SK-N-SH treated with all-trans-retinoic acid at 6 μM for 48 hours (cell line): ENCODE measurements at regions not wholly inside any gene's neighbourhood (a gene's known extent, or its start where the extent isn't known, plus 50 kb on each side); places are given as distances from the start of the nearest gene placed in this dataset.

Source experiments
- ATAC-seq: fragments of 200-7000 bp; cut with Tn5 transposase; 3 replicates; pipeline ENCODE4 v1.9.1; 2020; ENCODE audit warnings: mild to moderate bottlenecking, moderate library complexity
- BACH2 ChIP-seq: fragments of 250-450 bp; sonication (Bioruptor Pico); IDR thresholded peaks from 2 replicates; pipeline ENCODE4 v1.9.0; 2021; ENCODE audit warnings: mild to moderate bottlenecking, borderline replicate concordance
- CSDC2 ChIP-seq: fragments of 250-450 bp; sonication (Bioruptor Pico); IDR thresholded peaks from 2 replicates; pipeline ENCODE4 v1.5.0; 2020; ENCODE audit warnings: mild to moderate bottlenecking, moderate library complexity
- ESRRG ChIP-seq: fragments of 250-450 bp; sonication (Bioruptor Pico); IDR thresholded peaks from 2 replicates; pipeline ENCODE4 v1.6.1; 2021; ENCODE audit warnings: mild to moderate bottlenecking
- GLIS3 ChIP-seq: fragments of 250-450 bp; sonication (Bioruptor Pico); IDR thresholded peaks from 2 replicates; pipeline ENCODE4 v1.5.0; 2020; ENCODE audit warnings: mild to moderate bottlenecking, moderate library complexity
- ISL1 ChIP-seq: fragments of 250-450 bp; sonication (Bioruptor Pico); IDR thresholded peaks from 2 replicates; pipeline ENCODE4 v2.1.2; 2022; ENCODE audit warnings: mild to moderate bottlenecking, moderate library complexity
- OSR1 ChIP-seq: fragments of 250-450 bp; sonication (Bioruptor Pico); IDR thresholded peaks from 2 replicates; pipeline ENCODE4 v1.8.0; 2022; ENCODE audit warnings: moderate library complexity, mild to moderate bottlenecking, inconsistent platforms
- PPARA ChIP-seq: fragments of 250-450 bp; sonication (Bioruptor Pico); IDR thresholded peaks from 2 replicates; pipeline ENCODE4 v1.5.0; 2020; ENCODE audit warnings: mild to moderate bottlenecking, borderline replicate concordance
- RARB ChIP-seq: fragments of 250-450 bp; sonication (Bioruptor Pico); IDR thresholded peaks from 2 replicates; pipeline ENCODE4 v1.8.0; 2021; ENCODE audit warnings: mild to moderate bottlenecking, moderate library complexity
- SNAI2 ChIP-seq: fragments of 250-450 bp; sonication (Bioruptor Pico); IDR thresholded peaks from 2 replicates; pipeline ENCODE4 v1.5.0; 2020; ENCODE audit warnings: mild to moderate bottlenecking, moderate library complexity
- TCF4 ChIP-seq: fragments of 250-450 bp; sonication (Bioruptor Pico); IDR thresholded peaks from 2 replicates; pipeline ENCODE4 v1.8.0; 2021; ENCODE audit warnings: mild to moderate bottlenecking, moderate library complexity, borderline replicate concordance
- TOX ChIP-seq: fragments of 250-450 bp; sonication (Bioruptor Pico); IDR thresholded peaks from 2 replicates; pipeline ENCODE4 v1.8.0; 2021; ENCODE audit warnings: mild to moderate bottlenecking, moderate library complexity, borderline replicate concordance
- ZFP3 ChIP-seq: fragments of 250-450 bp; sonication (Bioruptor Pico); IDR thresholded peaks from 2 replicates; pipeline ENCODE4 v1.5.0; 2020; ENCODE audit warnings: mild to moderate bottlenecking, moderate library complexity
- ZFP30 ChIP-seq: fragments of 450-650 bp; formaldehyde crosslinking; IDR thresholded peaks from 2 replicates; pipeline ENCODE4 v1.5.0; 2022; ENCODE audit warnings: mild to moderate bottlenecking, moderate library complexity
- ZNF565 ChIP-seq: fragments of 450-650 bp; formaldehyde crosslinking; conservative IDR thresholded peaks from 2 replicates; pipeline ENCODE4 v1.5.0; 2020; ENCODE audit warnings: low read depth, mild to moderate bottlenecking, moderate library complexity
- ZNF70 ChIP-seq: fragments of 450-650 bp; formaldehyde crosslinking; IDR thresholded peaks from 2 replicates; pipeline ENCODE4 v1.5.0; 2020; ENCODE audit warnings: mild to moderate bottlenecking, moderate library complexity
- ZNF8 ChIP-seq: fragments of 450-650 bp; formaldehyde crosslinking; IDR thresholded peaks from 2 replicates; pipeline ENCODE4 v1.5.0; 2020; ENCODE audit warnings: mild to moderate bottlenecking, moderate library complexity
- TF ChIP-seq, protein P1 (sequence below): fragments of 250-450 bp; sonication (Bioruptor Pico); IDR thresholded peaks from 2 replicates; pipeline ENCODE4 v1.5.1; 2020; ENCODE audit warnings: low read depth, mild to moderate bottlenecking, moderate library complexity
- TF ChIP-seq, protein P2 (sequence below): fragments of 250-450 bp; sonication (Bioruptor Pico); IDR thresholded peaks from 2 replicates; pipeline ENCODE4 v1.5.1; 2021; ENCODE audit warnings: mild to moderate bottlenecking, moderate library complexity
- TF ChIP-seq, protein P3 (sequence below): fragments of 250-450 bp; sonication (Bioruptor Pico); IDR thresholded peaks from 2 replicates; pipeline ENCODE4 v1.5.0; 2020; ENCODE audit warnings: mild to moderate bottlenecking, moderate library complexity
- TF ChIP-seq, protein P4 (sequence below): fragments of 250-450 bp; sonication (Bioruptor Pico); IDR thresholded peaks from 2 replicates; pipeline ENCODE4 v1.8.0; 2020; ENCODE audit warnings: mild to moderate bottlenecking, moderate library complexity, borderline replicate concordance

DNA sequence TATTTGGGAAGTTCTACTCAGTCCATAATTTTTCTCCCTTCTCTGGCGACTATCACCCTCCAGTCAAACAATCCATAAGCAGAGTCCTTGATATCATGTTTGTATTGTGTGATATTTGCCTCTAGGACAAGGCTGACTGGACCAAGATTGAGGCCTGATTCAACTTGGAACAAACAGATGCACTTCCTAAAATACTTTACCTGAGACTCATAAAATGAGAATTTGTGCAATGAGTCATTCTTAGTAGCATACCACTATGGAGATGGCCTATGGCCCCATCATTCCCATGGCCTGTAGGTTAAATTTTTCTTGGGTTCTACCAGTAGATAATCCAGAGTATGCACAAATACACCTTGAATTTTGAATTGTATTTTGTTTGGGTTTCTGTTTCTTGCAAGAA lies 74.2 kb upstream of the DMD start:
- ATAC-seq: no peak
- TF ChIP-seq ZNF565 (no peak), ZFP3 (CRISPR knock-in tag) (no peak), TCF4 (CRISPR knock-in tag) (no peak), ZFP30 (CRISPR knock-in tag) (no peak), GLIS3 (CRISPR knock-in tag) (no peak), OSR1 (CRISPR knock-in tag) (no peak), CSDC2 (CRISPR knock-in tag) (no peak), ZNF70 (CRISPR knock-in tag) (no peak), ESRRG (CRISPR knock-in tag) (no peak), TOX (CRISPR knock-in tag) (no peak), RARB (CRISPR knock-in tag) (no peak), ZNF8 (no peak), BACH2 (no peak)
- TF ChIP-seq, protein P1, sequence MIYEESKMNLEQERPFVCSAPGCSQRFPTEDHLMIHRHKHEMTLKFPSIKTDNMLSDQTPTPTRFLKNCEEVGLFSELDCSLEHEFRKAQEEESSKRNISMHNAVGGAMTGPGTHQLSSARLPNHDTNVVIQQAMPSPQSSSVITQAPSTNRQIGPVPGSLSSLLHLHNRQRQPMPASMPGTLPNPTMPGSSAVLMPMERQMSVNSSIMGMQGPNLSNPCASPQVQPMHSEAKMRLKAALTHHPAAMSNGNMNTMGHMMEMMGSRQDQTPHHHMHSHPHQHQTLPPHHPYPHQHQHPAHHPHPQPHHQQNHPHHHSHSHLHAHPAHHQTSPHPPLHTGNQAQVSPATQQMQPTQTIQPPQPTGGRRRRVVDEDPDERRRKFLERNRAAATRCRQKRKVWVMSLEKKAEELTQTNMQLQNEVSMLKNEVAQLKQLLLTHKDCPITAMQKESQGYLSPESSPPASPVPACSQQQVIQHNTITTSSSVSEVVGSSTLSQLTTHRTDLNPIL (CRISPR knock-in tag): no peak
- TF ChIP-seq, protein P2, sequence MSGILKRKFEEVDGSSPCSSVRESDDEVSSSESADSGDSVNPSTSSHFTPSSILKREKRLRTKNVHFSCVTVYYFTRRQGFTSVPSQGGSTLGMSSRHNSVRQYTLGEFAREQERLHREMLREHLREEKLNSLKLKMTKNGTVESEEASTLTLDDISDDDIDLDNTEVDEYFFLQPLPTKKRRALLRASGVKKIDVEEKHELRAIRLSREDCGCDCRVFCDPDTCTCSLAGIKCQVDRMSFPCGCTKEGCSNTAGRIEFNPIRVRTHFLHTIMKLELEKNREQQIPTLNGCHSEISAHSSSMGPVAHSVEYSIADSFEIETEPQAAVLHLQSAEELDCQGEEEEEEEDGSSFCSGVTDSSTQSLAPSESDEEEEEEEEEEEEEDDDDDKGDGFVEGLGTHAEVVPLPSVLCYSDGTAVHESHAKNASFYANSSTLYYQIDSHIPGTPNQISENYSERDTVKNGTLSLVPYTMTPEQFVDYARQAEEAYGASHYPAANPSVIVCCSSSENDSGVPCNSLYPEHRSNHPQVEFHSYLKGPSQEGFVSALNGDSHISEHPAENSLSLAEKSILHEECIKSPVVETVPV (CRISPR knock-in tag): no peak
- TF ChIP-seq, protein P3, sequence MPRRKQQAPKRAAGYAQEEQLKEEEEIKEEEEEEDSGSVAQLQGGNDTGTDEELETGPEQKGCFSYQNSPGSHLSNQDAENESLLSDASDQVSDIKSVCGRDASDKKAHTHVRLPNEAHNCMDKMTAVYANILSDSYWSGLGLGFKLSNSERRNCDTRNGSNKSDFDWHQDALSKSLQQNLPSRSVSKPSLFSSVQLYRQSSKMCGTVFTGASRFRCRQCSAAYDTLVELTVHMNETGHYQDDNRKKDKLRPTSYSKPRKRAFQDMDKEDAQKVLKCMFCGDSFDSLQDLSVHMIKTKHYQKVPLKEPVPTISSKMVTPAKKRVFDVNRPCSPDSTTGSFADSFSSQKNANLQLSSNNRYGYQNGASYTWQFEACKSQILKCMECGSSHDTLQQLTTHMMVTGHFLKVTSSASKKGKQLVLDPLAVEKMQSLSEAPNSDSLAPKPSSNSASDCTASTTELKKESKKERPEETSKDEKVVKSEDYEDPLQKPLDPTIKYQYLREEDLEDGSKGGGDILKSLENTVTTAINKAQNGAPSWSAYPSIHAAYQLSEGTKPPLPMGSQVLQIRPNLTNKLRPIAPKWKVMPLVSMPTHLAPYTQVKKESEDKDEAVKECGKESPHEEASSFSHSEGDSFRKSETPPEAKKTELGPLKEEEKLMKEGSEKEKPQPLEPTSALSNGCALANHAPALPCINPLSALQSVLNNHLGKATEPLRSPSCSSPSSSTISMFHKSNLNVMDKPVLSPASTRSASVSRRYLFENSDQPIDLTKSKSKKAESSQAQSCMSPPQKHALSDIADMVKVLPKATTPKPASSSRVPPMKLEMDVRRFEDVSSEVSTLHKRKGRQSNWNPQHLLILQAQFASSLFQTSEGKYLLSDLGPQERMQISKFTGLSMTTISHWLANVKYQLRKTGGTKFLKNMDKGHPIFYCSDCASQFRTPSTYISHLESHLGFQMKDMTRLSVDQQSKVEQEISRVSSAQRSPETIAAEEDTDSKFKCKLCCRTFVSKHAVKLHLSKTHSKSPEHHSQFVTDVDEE (CRISPR knock-in tag): no peak

GRCh38 chrX:33277046-33277445 lies 65.7 kb upstream of the DMD start:
- no peak for TF ChIP-seq ISL1 (CRISPR knock-in tag)
- TF ChIP-seq GLIS3 (CRISPR knock-in tag): no peak
- TF ChIP-seq ZNF70 (CRISPR knock-in tag): no peak
- TF ChIP-seq, protein P4, sequence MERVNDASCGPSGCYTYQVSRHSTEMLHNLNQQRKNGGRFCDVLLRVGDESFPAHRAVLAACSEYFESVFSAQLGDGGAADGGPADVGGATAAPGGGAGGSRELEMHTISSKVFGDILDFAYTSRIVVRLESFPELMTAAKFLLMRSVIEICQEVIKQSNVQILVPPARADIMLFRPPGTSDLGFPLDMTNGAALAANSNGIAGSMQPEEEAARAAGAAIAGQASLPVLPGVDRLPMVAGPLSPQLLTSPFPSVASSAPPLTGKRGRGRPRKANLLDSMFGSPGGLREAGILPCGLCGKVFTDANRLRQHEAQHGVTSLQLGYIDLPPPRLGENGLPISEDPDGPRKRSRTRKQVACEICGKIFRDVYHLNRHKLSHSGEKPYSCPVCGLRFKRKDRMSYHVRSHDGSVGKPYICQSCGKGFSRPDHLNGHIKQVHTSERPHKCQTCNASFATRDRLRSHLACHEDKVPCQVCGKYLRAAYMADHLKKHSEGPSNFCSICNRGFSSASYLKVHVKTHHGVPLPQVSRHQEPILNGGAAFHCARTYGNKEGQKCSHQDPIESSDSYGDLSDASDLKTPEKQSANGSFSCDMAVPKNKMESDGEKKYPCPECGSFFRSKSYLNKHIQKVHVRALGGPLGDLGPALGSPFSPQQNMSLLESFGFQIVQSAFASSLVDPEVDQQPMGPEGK (CRISPR knock-in tag): no peak
- TF ChIP-seq, protein P3 (CRISPR knock-in tag): no peak
- TF ChIP-seq, protein P2 (CRISPR knock-in tag): no peak
- TF ChIP-seq PPARA: no peak
- TF ChIP-seq RARB (CRISPR knock-in tag): no peak
- no peak for TF ChIP-seq SNAI2 (CRISPR knock-in tag)
- no peak for ATAC-seq
